ENCODE measurements at regions not wholly inside any gene's neighbourhood (a gene's known extent, or its start where the extent isn't known, plus 50 kb on each side); places are given as distances from the start of the nearest gene placed in this dataset.
"Not testable (repeated sequence)": the region's sequence is repeated elsewhere in the genome, so short reads cannot be mapped to it uniquely, and the experiment has no call there.

DNA sequence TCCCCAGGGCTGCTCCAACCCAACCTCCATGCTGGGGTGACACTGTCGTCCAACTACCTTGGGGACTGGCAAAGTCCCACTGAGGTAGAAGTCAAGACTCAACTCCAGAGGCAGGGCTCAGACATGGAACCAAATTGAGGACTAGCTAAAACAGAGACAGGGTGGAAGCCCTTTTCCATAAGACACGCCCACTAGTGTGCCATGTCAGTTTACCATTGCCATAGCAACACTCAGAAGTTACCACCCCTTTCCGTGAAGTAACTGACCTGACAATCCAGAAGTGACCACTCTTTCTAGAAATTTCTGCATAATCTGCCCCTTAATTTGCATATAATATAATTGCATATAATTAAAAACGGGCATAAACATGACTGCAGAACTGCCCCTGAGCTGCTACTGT, 409.6 kb downstream of the MED13L start:
- DNase-seq (ENCODE audit: low spot score in 2 of 2) (no peak), ATAC-seq (no peak)
- H3K9me3 Mint-ChIP-seq = no peaks in the 10 kb centered on the region
- H3K27ac Mint-ChIP-seq = no peak overlapping the region
- no peaks in the 10 kb centered on the region for H3K36me3 Mint-ChIP-seq

DNA sequence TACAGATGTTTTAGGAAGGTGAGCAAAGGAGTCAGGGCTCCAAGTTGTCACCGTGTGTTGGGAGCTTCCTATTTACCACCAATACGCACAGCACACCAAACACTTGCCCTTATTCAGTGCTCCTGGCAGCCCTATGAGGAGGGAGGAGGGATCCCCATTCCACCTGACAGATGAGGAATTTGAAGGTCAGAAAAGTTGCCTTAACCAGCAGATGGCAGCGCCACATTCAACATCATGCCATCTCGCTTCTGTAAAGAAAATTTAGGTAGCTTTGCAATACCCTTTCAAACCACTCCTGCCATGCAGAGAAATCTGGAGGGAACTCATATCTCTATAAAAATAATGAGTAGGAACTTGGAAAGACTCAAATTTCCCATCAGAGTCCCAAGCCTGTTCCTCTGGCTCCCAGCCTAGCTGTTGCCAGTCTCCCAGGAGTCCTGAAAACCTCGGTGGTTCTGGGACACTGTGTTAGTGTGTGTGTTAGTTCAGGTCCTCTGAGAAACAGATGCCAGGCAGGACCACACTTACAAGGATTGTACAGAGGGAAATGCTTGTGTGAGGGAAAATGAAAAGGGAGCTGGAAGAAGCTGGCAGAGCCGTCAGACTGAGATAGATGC, 410.5 kb downstream of the MED13L start:
- no peak for DNase-seq (ENCODE audit: low spot score in 2 of 2)
- ATAC-seq = no peak
- no peak overlapping the region for H3K27ac Mint-ChIP-seq
- no peaks in the 10 kb centered on the region for H3K9me3 Mint-ChIP-seq
- H3K36me3 Mint-ChIP-seq = no peaks in the 10 kb centered on the region

DNA sequence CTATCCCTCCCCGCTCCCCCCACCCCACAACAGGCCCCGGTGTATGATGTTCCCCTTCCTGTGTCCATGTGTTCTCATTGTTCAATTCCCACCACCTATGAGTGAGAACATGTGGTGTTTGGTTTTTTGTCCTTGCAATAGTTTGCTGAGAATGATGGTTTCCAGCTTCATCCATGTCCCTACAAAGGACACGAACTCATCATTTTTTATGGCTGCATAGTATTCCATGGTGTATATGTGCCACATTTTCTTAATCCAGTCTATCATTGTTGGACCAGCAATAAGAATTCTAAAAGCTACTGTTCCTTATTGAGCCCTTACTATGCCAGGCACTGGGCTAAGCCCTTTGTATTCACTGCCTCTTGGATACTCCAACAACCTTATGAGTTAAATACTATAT, 411.2 kb downstream of the MED13L start:
- DNase-seq (ENCODE audit: low spot score in 2 of 2); H3K36me3 Mint-ChIP-seq; H3K9me3 Mint-ChIP-seq; H3K27ac Mint-ChIP-seq; ATAC-seq: not testable (repeated sequence)

DNA sequence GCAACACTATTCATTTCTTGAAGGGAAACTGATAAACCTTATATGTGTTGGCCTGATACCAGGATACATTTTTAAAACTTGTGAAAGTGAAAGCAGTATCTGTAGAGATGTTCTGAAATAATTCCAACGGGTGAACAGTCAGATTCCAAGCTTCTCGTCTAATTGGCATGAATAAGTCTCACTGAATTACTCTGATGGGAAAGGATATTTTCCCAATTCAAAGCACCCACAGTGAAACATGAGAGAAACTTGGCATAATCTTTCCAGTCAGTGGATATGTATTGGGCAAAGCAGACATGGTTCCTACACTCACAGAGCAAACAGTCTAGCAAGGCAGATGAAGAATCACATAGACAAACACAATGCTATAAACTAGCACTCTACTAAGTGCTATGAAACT, 413.1 kb downstream of the MED13L start:
- peak overlapping the region in 1 of 2 donors; percentile 37 for H3K27ac Mint-ChIP-seq
- no peak for DNase-seq (ENCODE audit: low spot score in 2 of 2)
- no peak for ATAC-seq
- H3K9me3 Mint-ChIP-seq = peaks cover 0 to 4% of the 10 kb centered on the region in 2 donors
- no peaks in the 10 kb centered on the region for H3K36me3 Mint-ChIP-seq

DNA sequence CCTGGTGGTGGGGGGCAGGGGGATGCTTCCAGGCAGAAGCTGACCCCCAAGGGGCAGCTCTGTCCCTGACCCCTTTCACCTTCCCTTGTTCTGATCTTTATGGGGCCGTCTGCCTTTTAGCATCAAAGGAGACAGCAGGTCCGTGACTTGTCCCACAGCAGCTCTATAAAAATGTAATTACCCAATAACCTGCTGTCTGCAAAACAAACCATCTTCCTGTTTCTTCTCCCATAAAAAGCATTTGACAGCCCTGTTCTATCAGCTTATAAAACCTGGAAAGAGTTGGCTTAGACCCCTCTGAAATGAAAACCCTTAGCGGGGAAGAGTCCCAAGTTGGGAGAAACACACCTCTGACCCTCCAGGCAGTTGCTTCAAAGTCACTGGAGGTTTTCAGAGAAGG, 416.9 kb downstream of the MED13L start:
- DNase-seq (ENCODE audit: low spot score in 2 of 2) = no peak
- H3K27ac Mint-ChIP-seq = no peak overlapping the region
- H3K9me3 Mint-ChIP-seq = peaks cover 0 to 4% of the 10 kb centered on the region in 2 donors
- H3K36me3 Mint-ChIP-seq = no peaks in the 10 kb centered on the region
- no peak for ATAC-seq

DNA sequence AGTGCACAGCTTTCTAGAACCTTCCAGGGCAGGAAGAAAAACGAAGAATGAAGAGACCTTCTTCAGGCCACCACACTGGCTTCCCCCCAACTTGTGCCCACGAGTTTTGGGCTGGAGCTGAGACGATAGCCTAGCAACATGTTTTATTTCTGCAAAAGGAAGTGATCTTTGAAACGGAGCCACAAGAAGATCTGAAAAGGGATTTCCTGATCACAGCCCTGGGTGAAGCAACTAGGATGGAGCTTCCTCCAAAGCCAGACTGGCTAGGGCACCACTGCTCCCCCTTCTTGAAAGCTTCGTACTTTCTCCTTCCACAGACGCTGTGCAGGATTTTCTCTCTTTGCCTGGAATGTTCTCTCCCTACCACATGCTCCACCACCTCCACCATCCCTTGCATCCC, 418.3 kb downstream of the MED13L start:
- Mint-ChIP-seq H3K27ac (no peak overlapping the region), H3K9me3 (peaks cover 0 to 4% of the 10 kb centered on the region in 2 donors), H3K36me3 (no peaks in the 10 kb centered on the region)
- no peak for DNase-seq (ENCODE audit: low spot score in 2 of 2)
- ATAC-seq = no peak

DNA sequence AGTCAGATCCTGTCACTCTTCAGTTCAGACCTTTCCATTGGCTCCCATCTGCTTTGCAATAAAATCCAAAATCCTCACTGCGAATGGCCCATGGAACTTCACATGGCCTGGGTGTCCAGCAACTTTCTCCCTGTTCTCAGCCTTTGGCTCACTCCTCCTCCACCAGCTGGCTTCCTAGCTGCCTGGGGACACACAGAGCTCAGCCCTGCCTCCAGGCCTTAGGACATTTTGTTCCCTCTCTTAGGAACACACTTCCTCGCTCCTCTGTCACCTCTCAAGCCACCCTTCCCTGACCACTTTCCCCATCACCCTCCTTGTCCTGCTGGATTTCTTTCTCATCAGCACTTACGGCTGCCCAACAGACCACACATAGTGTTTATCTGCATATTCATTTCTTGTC, 419.6 kb downstream of the MED13L start:
- no peak for ATAC-seq
- Mint-ChIP-seq H3K9me3 (peaks cover 0 to 4% of the 10 kb centered on the region in 2 donors), H3K27ac (no peak overlapping the region), H3K36me3 (no peaks in the 10 kb centered on the region)
- no peak for DNase-seq (ENCODE audit: low spot score in 2 of 2)

DNA sequence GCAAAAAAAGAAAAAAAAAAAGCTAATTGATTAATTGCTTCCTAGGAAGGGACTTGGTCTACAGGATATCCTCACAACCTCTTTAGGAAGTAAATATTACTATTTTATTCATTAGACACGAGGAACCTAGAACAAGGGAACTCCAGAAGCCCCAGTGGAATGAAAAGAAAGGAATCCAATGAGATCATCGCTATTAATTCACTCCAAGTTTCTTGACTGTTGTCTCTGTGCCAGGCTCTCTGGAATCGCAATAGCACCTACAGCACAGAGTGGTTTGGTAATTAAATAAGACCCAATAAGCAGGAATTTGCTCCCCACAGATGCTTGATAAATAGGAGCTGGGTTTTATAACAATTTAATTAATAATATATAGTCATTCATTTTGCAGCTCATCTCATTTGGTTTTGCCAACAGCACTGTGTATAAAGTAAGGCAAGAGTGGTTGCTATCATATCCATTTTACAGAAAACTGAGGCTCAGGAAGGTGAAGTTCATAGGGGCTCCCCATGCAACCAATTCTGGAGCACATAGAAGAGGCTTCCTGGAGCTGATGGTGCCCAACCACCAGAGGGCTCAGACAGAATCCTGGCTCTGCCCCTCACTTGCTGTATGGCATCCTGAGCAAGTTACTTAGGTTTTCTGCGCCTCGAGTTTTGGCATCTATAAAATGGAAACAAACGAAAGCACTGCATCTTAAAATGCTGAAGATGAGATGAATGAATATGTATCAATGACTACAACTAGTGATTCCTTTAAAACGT, 420.2 kb downstream of the MED13L start:
- H3K9me3 Mint-ChIP-seq = peaks cover 0 to 4% of the 10 kb centered on the region in 2 donors
- H3K27ac Mint-ChIP-seq = no peak overlapping the region
- no peaks in the 10 kb centered on the region for H3K36me3 Mint-ChIP-seq
- ATAC-seq = no peak
- no peak for DNase-seq (ENCODE audit: low spot score in 2 of 2)

DNA sequence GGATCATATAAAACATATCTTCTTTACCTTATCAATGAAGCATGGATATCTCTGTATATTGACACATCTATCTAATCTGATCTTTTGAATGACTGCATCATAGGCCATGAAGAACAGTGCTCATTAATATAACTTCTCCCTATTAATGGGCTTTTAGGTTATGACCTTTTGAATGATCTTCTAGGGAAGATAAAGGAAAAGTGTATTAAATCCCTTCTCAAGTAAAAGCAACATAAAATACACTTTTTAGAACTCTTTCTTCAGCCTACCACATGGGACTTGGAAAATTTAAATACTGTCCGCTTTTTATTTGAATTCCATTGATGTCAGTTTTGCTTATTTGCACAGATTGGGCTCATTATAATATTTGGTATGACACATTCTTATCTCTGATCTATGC, 425.4 kb downstream of the MED13L start:
- no peak overlapping the region for H3K27ac Mint-ChIP-seq

DNA sequence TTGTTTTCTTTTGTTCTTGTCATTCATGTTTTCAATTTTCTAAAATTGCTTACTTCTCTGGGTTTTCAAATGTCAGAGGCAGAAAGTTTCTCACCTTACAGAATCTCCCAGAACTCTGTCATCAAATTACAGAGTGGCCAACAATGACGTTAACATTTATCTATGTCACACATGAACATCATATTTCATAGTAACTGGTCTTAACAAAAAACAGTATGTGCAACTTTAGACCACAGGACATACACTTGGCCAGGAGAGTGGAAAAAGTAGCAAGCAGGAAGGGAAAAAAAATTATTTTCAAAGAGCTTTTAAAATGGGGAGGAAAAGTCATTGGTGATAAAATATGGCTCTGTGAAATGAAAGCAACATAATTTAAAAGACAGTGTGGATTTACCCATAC, 426.5 kb downstream of the MED13L start:
- H3K36me3 Mint-ChIP-seq = no peaks in the 10 kb centered on the region
- no peak for ATAC-seq
- H3K9me3 Mint-ChIP-seq = peaks cover 0 to 4% of the 10 kb centered on the region in 2 donors
- DNase-seq (ENCODE audit: low spot score in 2 of 2) = no peak
- no peak overlapping the region for H3K27ac Mint-ChIP-seq

More for the DNA sequence above, 425.4 kb downstream of the MED13L start:
- peaks cover 0 to 4% of the 10 kb centered on the region in 2 donors for H3K9me3 Mint-ChIP-seq
- DNase-seq (ENCODE audit: low spot score in 2 of 2) = no peak
- H3K36me3 Mint-ChIP-seq = no peaks in the 10 kb centered on the region
- no peak for ATAC-seq

DNA sequence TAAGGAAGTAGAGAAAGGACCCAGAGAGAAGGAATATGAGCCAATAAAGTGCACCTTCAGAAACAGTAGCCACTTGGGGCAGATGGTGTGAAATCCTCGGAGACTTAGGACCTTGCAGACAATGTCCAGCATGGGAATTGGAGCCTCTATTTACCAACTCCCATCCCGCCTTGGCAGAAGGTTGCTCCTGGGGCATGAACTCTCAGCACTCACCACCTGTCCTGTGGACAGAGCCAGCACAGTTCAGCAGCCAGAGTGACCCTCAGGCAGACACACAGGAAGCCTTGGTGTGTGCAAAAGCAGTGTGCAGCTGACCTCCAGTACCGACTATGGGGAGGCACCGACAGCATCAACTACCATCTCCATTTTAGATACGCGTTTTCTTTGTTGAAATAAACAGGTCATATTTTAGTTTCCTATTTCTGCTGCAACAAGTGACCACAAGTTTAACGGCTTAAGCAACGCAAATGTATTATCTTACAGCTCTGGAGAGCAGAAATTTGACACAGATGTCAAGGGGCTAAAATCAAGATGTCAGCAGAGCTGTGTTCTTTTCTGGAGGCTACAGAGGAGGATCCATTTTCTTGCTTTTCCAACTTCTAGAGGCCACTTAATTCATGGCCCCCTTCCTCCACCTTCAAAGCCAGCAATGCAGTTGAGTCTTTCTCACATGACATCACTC, 428.1 kb downstream of the MED13L start:
- ATAC-seq = no peak
- no peak for DNase-seq (ENCODE audit: low spot score in 2 of 2)
- Mint-ChIP-seq H3K9me3 (peaks cover 0 to 5% of the 10 kb centered on the region in 2 donors), H3K36me3 (no peaks in the 10 kb centered on the region), H3K27ac (no peak overlapping the region)

DNA sequence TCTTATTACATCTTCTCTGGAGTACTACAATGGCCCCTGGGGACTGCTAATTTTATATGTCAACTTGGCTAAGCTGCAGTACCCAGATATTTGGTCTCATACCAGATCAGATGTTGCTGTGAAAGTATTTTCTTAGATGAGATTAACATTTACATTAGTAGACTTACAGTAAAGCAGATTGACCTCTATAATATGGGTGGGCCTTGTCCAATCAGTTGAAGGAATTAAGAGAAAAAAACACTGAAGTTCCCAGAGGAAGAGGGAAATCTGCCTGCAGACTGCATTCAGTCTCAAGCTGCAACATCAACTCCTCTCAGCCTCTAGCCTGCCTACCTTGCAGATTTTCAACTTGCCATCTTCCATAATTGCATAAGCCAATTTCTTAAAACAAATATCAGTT, 430.1 kb downstream of the MED13L start:
- no peaks in the 10 kb centered on the region for H3K36me3 Mint-ChIP-seq
- no peak overlapping the region for H3K27ac Mint-ChIP-seq
- H3K9me3 Mint-ChIP-seq = peaks cover 0 to 8% of the 10 kb centered on the region in 2 donors
- ATAC-seq (no peak), DNase-seq (ENCODE audit: low spot score in 2 of 2) (no peak)

DNA sequence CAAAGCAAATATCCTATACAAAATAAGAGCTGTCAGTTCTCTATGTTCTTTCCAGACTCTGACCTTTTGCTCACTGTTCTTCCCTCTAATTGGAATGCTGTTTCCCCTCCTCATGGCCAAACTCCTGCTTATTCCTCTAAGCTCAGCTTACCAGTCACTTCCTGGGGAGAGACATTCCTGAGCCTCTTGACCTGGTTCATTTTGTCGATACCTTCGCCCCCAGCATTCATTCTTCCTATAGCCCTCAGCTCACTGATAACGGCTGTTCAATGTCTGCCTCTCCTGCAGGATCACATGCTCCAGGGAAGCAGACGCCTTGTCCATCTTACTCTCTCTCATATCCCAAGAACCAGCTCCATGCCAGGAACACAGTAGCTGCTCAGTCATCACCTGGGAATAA, 431.0 kb downstream of the MED13L start:
- DNase-seq (ENCODE audit: low spot score in 2 of 2) (no peak), ATAC-seq (no peak)
- no peak overlapping the region for H3K27ac Mint-ChIP-seq

DNA sequence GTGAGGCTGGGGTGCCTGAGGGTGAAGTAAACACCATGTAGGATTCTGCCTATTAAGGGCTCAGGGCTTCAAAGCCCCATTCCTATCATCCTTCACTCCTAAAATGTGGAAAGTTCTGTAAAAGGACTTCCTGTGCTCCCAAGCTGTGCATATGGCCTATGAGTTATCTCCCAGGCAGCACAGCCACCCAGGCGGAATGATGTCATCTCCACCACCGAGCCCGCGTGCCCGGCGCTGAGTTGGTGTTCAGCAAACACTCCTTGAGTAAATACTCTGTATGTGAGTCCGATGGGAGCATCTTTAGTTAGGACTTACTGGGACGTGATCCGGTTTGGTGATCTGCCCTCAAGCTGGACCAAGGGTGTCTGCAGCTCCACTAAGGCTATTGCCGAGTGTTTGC, 437.3 kb downstream of the MED13L start:
- Mint-ChIP-seq H3K36me3 (no peaks in the 10 kb centered on the region), H3K27ac (no peak overlapping the region), H3K9me3 (peaks cover 0 to 6% of the 10 kb centered on the region in 2 donors)
- no peak for ATAC-seq
- DNase-seq (ENCODE audit: low spot score in 2 of 2) = no peak

More for the DNA sequence above, 431.0 kb downstream of the MED13L start:
- Mint-ChIP-seq H3K36me3 (no peaks in the 10 kb centered on the region), H3K9me3 (peaks cover 0 to 8% of the 10 kb centered on the region in 2 donors)

DNA sequence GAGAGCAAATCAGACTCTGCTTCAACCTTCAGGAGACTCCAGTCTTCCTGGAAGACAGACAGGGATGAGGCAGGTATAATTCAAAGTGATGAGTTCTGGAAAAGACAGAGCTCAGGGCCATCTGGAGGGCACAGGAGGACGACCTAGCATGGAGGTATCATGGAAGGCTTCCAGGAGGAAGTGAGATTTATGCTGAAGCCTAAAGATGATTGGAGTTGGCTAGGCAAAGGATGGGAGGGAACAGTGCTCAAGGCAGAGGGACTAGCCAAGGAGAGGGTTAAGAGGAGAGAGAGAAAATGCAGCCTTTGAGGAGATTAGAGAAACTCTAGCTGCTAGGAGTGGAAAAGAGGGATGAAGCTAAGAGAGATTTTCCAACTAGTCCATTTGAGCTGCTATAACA, 438.5 kb downstream of the MED13L start:
- Mint-ChIP-seq H3K27ac (no peak overlapping the region), H3K36me3 (no peaks in the 10 kb centered on the region), H3K9me3 (peaks cover 0 to 3% of the 10 kb centered on the region in 2 donors)
- ATAC-seq (no peak), DNase-seq (ENCODE audit: low spot score in 2 of 2) (no peak)

DNA sequence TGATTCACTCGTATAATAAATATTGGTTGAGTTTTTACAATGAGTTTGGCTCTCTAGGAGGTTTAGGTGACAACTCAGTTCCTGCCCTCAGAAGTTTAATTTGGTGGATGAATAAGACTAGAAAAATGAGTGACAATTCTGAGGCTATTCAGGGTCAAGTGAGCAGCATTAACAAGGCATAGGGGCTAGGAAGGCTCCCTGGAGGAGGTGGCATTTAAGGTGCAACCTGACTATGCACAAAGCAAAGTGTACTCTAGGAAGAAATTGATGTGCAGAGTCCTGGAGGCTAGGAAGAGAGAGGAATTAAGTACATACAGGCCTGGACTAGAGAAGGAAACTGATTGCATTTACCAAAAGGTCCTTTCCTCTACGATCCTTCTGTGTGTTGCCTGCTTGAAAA, 440.3 kb downstream of the MED13L start:
- DNase-seq (ENCODE audit: low spot score in 2 of 2) = no peak
- Mint-ChIP-seq H3K9me3 (peaks cover 0 to 3% of the 10 kb centered on the region in 2 donors), H3K27ac (no peak overlapping the region), H3K36me3 (no peaks in the 10 kb centered on the region)
- ATAC-seq = no peak

DNA sequence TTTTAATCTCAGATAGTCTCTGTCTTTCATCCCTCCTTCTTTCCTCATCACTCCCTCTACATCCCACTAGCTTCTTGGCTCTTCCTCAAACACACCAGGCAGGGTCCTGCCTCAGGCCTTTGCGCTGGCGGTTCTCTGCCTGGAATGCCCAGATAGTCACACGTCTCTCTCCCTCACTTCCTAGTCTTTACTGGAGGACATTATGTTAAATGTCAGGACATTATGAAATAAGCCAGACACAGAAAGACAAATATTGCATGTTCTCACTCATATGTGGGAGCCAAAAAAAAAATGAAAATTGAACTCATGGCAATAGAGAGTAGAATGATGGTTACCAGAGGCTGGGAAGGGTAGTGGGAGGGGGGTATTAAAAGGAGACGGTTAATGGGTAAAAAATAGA, 442.0 kb downstream of the MED13L start:
- H3K36me3 Mint-ChIP-seq = no peaks in the 10 kb centered on the region

More for the DNA sequence above, 442.0 kb downstream of the MED13L start:
- DNase-seq (ENCODE audit: low spot score in 2 of 2) (no peak), ATAC-seq (no peak)
- Mint-ChIP-seq H3K27ac (no peak overlapping the region), H3K9me3 (peaks cover 0 to 3% of the 10 kb centered on the region in 2 donors)

All from activated naive CD4-positive, alpha-beta T cell treated with anti-CD3 and anti-CD28 coated beads, Interleukin-2, amount 50 U/mL, for 72 hours (primary cell).